ENCODE measurements at regions not wholly inside any gene's neighbourhood (a gene's known extent, or its start where the extent isn't known, plus 50 kb on each side); places are given as distances from the start of the nearest gene placed in this dataset.

GRCh38 chr11:4202749-4203148 is 108.2 kb downstream of the RRM1 start (continued):
- TF ChIP-seq ZBTB17 (CRISPR knock-in tag; IDR thresholded peaks at IDR 0.05), result no peak

- Histone ChIP-seq H3K9ac (ENCODE audit: insufficient read depth in 1 of 2, low read depth in 2 of 2, low read length in 2 of 2) (no peak overlapping the region), H3K9me3 (replicated peaks; ENCODE audit: control insufficient read depth, insufficient read depth, low read depth, low read length) (no peaks in the 10 kb centered on the region; the same call in 1 of the 2 replicates), H3K4me1 (replicated peaks in 1 of 2; ENCODE audit: control insufficient read depth in 2 of 2, insufficient read depth in 2 of 2, low read length in 2 of 2) (peaks cover 0 to 26% of the 10 kb centered on the region in 2 experiments; a peak in 3 of 5 replicates), H3K4me3 (no peak overlapping the region), H3K27ac (ENCODE audit: extremely low read depth, low read depth, low read length) (no peak overlapping the region), H3K9me1 (ENCODE audit: control insufficient read depth, insufficient read depth, low read length) (no peaks in the 10 kb centered on the region), H3K27me3 (ENCODE audit: control insufficient read depth in 2 of 2, insufficient read depth in 2 of 2, low read length in 2 of 2) (no peaks in the 10 kb centered on the region), H3K4me2 (ENCODE audit: insufficient read depth, low read length) (no peak overlapping the region), H3K36me3 (ENCODE audit: control insufficient read depth, insufficient read depth, low read length) (no peaks in the 10 kb centered on the region), H2AFZ (ENCODE audit: low read depth, low read length) (no peak overlapping the region; the same call in 1 of the 2 replicates), H4K20me1 (replicated peaks; ENCODE audit: control insufficient read depth, insufficient read depth, low read length) (no peaks in the 10 kb centered on the region), H3K79me2 (ENCODE audit: control insufficient read depth, insufficient read depth, low read length) (no peaks in the 10 kb centered on the region)
- DNase-seq (ENCODE audit: extremely low read depth in 1 of 4, low spot score in 3 of 4) (no peak), FAIRE-seq (no peak), ATAC-seq (no peak)
- 23% methylated on average over 2 of the region's 2 CpGs for WGBS (ENCODE audit: insufficient coverage, low coverage, missing lambda C conversion rate)
- CTCF ChIA-PET (ENCODE audit: low intra/inter-chr PET ratio), result no interaction called here
- in situ Hi-C loops (cut with MboI) (loop anchor here (25.0 kb wide), 1 partner anchor 815 kb away; no protein-coding TSS in a partner anchor), intact Hi-C loops (cut with micrococcal nuclease) (no loop called here)
- no TSS peak for BruUV-seq (replicated peaks)
- POLR2A ChIA-PET, result interaction anchor here (1.3 kb wide), 1 partner anchor 9 kb away, joined by 4 read pairs; no protein-coding TSS in a partner anchor
- peak; percentile 68 for TF ChIP-seq ZNF146 (CRISPR knock-in tag; IDR thresholded peaks at IDR 0.05; ENCODE audit: unreplicated experiment)
- no peak for TF ChIP-seq ZZZ3 (IDR thresholded peaks at IDR 0.05)
Measured at GRCh38 chr11:4197112-4197511, 102.5 kb downstream of the RRM1 start.

GRCh38 chr11:4195909-4196308 is 101.3 kb downstream of the RRM1 start:
- Histone ChIP-seq H3K9me1 (ENCODE audit: control insufficient read depth, insufficient read depth, low read length) (no peaks in the 10 kb centered on the region), H3K27me3 (ENCODE audit: control insufficient read depth in 2 of 2, insufficient read depth in 2 of 2, low read length in 2 of 2) (no peaks in the 10 kb centered on the region; a peak in 1 of 5 replicates), H4K20me1 (replicated peaks; ENCODE audit: control insufficient read depth, insufficient read depth, low read length) (no peaks in the 10 kb centered on the region), H3K79me2 (ENCODE audit: control insufficient read depth, insufficient read depth, low read length) (no peaks in the 10 kb centered on the region), H3K9ac (ENCODE audit: insufficient read depth in 1 of 2, low read depth in 2 of 2, low read length in 2 of 2) (no peak overlapping the region), H3K4me2 (ENCODE audit: insufficient read depth, low read length) (no peak overlapping the region; the same call in 1 of the 2 replicates), H3K4me3 (no peak overlapping the region), H3K4me1 (replicated peaks in 1 of 2; ENCODE audit: control insufficient read depth in 2 of 2, insufficient read depth in 2 of 2, low read length in 2 of 2) (peaks cover 0 to 26% of the 10 kb centered on the region in 2 experiments; a peak in 3 of 5 replicates), H3K9me3 (replicated peaks; ENCODE audit: control insufficient read depth, insufficient read depth, low read depth, low read length) (no peaks in the 10 kb centered on the region; the same call in 1 of the 2 replicates), H2AFZ (ENCODE audit: low read depth, low read length) (peak overlapping the region; percentile 37), H3K36me3 (ENCODE audit: control insufficient read depth, insufficient read depth, low read length) (no peaks in the 10 kb centered on the region), H3K27ac (ENCODE audit: extremely low read depth, low read depth, low read length) (no peak overlapping the region)
- DNase-seq (ENCODE audit: extremely low read depth in 1 of 4, low spot score in 3 of 4) (no peak), ATAC-seq (no peak; the same call in 2 of the 3 replicates), FAIRE-seq (no peak)
- intact Hi-C loops (cut with micrococcal nuclease) (no loop called here), in situ Hi-C loops (cut with MboI) (loop anchor here (25.0 kb wide), 1 partner anchor 816 kb away; no protein-coding TSS in a partner anchor)
- CTCF ChIA-PET (ENCODE audit: low intra/inter-chr PET ratio), result no interaction called here
- 9% methylated on average over 2 of the region's 2 CpGs for WGBS (ENCODE audit: insufficient coverage, low coverage, missing lambda C conversion rate)
- POLR2A ChIA-PET, result interaction anchor here (1.3 kb wide), 1 partner anchor 8 kb away, joined by 4 read pairs; no protein-coding TSS in a partner anchor
- BruUV-seq (replicated peaks), result no TSS peak
- no peak for TF ChIP-seq NR2F6 (CRISPR knock-in tag; IDR thresholded peaks at IDR 0.05)
- TF ChIP-seq PURB (CRISPR knock-in tag; IDR thresholded peaks at IDR 0.05; ENCODE audit: low read depth), result no peak
- no peak for TF ChIP-seq SMAD4 (CRISPR knock-in tag; conservative IDR thresholded peaks at IDR 0.05)
- TF ChIP-seq CTBP1 (IDR thresholded peaks at IDR 0.05; ENCODE audit: borderline replicate concordance), result no peak
- TF ChIP-seq ZNF232 (CRISPR knock-in tag; IDR thresholded peaks at IDR 0.05), result no peak
- no peak for TF ChIP-seq ZBTB33 (CRISPR knock-in tag; IDR thresholded peaks at IDR 0.05)
- TF ChIP-seq BRD9 (IDR thresholded peaks at IDR 0.05; ENCODE audit: low read depth, partially characterized antibody), result no peak
- TF ChIP-seq FOXA3 (CRISPR knock-in tag; conservative IDR thresholded peaks at IDR 0.05 in 1 of 2, IDR thresholded peaks at IDR 0.05 in 1 of 2), result no peak
- no peak for TF ChIP-seq LEF1 (IDR thresholded peaks at IDR 0.05)
- TF ChIP-seq MBD2 (IDR thresholded peaks at IDR 0.05; ENCODE audit: borderline replicate concordance, low read depth), result no peak

Data from K562 (cell line).